ENCODE measurements at regions not wholly inside any gene's neighbourhood (a gene's known extent, or its start where the extent isn't known, plus 50 kb on each side); places are given as distances from the start of the nearest gene placed in this dataset.

DNA sequence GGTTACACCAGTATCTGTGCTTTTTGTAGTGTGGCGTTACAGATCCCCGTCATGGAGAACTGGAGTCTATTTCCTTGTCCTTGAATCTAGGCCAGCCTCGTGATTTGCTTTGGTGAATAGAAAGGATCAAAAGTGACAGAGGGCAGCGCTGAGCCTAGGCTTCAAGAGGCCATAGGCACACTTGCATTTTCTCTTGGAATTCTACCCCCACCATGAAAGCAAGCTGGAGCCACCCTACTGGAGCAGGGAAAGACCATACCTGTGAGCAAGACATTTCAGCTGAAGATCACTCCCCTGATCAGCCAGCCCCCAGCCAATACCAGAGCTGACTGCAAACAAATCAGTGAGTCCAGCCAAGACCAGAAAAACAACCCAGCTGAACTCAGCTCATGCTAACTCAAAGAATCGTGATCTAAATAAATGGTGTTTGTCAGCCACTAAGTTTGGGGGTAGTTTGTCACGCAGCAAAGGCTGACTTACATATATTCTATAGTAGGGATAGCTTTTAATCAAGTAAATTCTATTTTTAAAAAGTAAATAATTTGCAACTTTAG lies 521.9 kb upstream of the TBX3 start:
- Histone ChIP-seq H3K79me2 (ENCODE audit: insufficient read depth, low read length) (no peaks in the 10 kb centered on the region), H3K4me2 (replicated peaks; ENCODE audit: extremely low read depth, low read length, poor library complexity, severe bottlenecking) (no peak overlapping the region), H3K27me3 (ENCODE audit: control insufficient read depth in 2 of 2, insufficient read depth in 2 of 2, low read length in 2 of 2) (no peaks in the 10 kb centered on the region), H3K4me3 (replicated peaks in 1 of 3; ENCODE audit: low read depth in 2 of 3, low read length in 3 of 3) (no peak overlapping the region), H3K9ac (ENCODE audit: insufficient read depth, low read length, poor library complexity, severe bottlenecking) (no peak overlapping the region), H2AFZ (ENCODE audit: insufficient read depth, low read depth, low read length, poor library complexity, severe bottlenecking) (no peak overlapping the region), H3K4me1 (ENCODE audit: control insufficient read depth in 1 of 2, insufficient read depth in 2 of 2, low read length in 2 of 2) (no peaks in the 10 kb centered on the region), H3K36me3 (replicated peaks in 1 of 2; ENCODE audit: control insufficient read depth in 1 of 2, insufficient read depth in 2 of 2, low read length in 2 of 2) (no peaks in the 10 kb centered on the region), H3K9me3 (replicated peaks in 1 of 2; ENCODE audit: control insufficient read depth in 1 of 2, insufficient read depth in 1 of 2, low read length in 2 of 2) (no peaks in the 10 kb centered on the region), H4K20me1 (ENCODE audit: insufficient read depth, low read length) (no peaks in the 10 kb centered on the region), H3K27ac (ENCODE audit: low read depth in 1 of 2, low read length in 2 of 2) (no peak overlapping the region)
- Mint-ChIP-seq H3K27ac (no peak overlapping the region), H3K27me3 (ENCODE audit: low read depth in 3 of 3) (peaks cover 0 to 6% (median 3%) of the 10 kb centered on the region in 3 donors), H3K9me3 (peaks cover 0 to 4% (median 2%) of the 10 kb centered on the region in 7 donors), H3K4me3 (no peak overlapping the region), H3K36me3 (no peaks in the 10 kb centered on the region), H3K4me1 (no peaks in the 10 kb centered on the region)
- no peak for DNase-seq
- intact Hi-C loops (cut with micrococcal nuclease) = no loop called here
- TF ChIP-seq, protein P1, sequence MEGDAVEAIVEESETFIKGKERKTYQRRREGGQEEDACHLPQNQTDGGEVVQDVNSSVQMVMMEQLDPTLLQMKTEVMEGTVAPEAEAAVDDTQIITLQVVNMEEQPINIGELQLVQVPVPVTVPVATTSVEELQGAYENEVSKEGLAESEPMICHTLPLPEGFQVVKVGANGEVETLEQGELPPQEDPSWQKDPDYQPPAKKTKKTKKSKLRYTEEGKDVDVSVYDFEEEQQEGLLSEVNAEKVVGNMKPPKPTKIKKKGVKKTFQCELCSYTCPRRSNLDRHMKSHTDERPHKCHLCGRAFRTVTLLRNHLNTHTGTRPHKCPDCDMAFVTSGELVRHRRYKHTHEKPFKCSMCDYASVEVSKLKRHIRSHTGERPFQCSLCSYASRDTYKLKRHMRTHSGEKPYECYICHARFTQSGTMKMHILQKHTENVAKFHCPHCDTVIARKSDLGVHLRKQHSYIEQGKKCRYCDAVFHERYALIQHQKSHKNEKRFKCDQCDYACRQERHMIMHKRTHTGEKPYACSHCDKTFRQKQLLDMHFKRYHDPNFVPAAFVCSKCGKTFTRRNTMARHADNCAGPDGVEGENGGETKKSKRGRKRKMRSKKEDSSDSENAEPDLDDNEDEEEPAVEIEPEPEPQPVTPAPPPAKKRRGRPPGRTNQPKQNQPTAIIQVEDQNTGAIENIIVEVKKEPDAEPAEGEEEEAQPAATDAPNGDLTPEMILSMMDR (IDR thresholded peaks at IDR 0.05) = no peak
- WGBS (ENCODE audit: insufficient coverage) = no CpG with 5 or more reads among the region's 6 CpGs

DNA sequence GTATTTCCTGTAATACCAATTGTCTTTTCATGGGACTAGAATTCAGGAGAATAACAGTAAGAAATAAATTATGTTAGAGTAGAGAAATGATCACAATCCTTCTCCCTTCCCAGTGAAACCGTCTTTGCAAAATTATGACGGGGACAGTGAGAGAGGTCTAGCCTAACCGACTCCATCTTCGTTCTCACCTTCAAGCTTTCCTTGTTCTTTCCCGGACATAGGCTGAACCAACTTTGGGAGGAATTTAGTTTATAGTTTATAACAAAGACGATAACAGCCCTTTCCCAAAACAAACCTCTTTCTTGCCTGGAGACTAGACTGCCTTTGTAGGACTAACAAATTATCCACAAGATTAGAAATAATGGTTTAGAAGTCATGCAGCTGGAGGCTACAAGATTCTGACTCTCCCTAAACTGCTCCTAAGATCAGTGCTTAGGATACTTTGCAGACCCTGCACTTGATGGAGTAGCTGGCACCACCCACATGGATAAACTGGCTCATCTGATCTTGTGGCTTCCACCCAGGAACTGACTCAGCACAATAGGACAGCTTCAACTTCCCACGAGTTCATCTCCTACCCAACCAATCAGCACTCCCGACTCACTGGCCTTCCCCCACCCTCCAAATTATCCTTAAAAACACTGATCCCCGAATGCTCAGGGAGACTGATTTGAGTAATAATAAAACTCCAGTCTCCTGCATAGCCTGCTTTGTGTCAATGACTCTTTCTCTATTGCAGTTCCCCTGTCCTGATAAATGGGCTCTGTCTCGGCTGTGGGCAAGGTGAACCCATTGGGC lies 521.2 kb upstream of the TBX3 start:
- no peaks in the 10 kb centered on the region for H4K20me1 ChIP-seq (ENCODE audit: insufficient read depth, low read length)
- TF ChIP-seq, protein P1 (IDR thresholded peaks at IDR 0.05) = no peak
- no peak overlapping the region for H3K27ac ChIP-seq (ENCODE audit: low read depth in 1 of 2, low read length in 2 of 2)
- intact Hi-C loops (cut with micrococcal nuclease) = no loop called here
- DNase-seq = no peak
- H3K4me1 ChIP-seq (ENCODE audit: control insufficient read depth in 1 of 2, insufficient read depth in 2 of 2, low read length in 2 of 2) = no peaks in the 10 kb centered on the region
- no peaks in the 10 kb centered on the region for H3K79me2 ChIP-seq (ENCODE audit: insufficient read depth, low read length)
- peaks cover 0 to 6% (median 3%) of the 10 kb centered on the region in 3 donors for H3K27me3 Mint-ChIP-seq (ENCODE audit: low read depth in 3 of 3)
- H3K4me1 Mint-ChIP-seq = no peaks in the 10 kb centered on the region
- no peak overlapping the region for H3K27ac Mint-ChIP-seq
- H3K27me3 ChIP-seq (ENCODE audit: control insufficient read depth in 2 of 2, insufficient read depth in 2 of 2, low read length in 2 of 2) = no peaks in the 10 kb centered on the region
- no peak overlapping the region for H3K4me3 Mint-ChIP-seq
- H3K4me3 ChIP-seq (replicated peaks in 1 of 3; ENCODE audit: low read depth in 2 of 3, low read length in 3 of 3) = no peak overlapping the region
- 0% methylated on average over 1 of the region's 10 CpGs for WGBS (ENCODE audit: insufficient coverage)
- no peak overlapping the region for H3K9ac ChIP-seq (ENCODE audit: insufficient read depth, low read length, poor library complexity, severe bottlenecking)
- no peak overlapping the region for H2AFZ ChIP-seq (ENCODE audit: insufficient read depth, low read depth, low read length, poor library complexity, severe bottlenecking)
- H3K36me3 ChIP-seq (replicated peaks in 1 of 2; ENCODE audit: control insufficient read depth in 1 of 2, insufficient read depth in 2 of 2, low read length in 2 of 2) = no peaks in the 10 kb centered on the region
- peaks cover 0 to 3% (median 2%) of the 10 kb centered on the region in 7 donors for H3K9me3 Mint-ChIP-seq
- no peaks in the 10 kb centered on the region for H3K9me3 ChIP-seq (replicated peaks in 1 of 2; ENCODE audit: control insufficient read depth in 1 of 2, insufficient read depth in 1 of 2, low read length in 2 of 2)
- H3K4me2 ChIP-seq (replicated peaks; ENCODE audit: extremely low read depth, low read length, poor library complexity, severe bottlenecking) = no peak overlapping the region
- H3K36me3 Mint-ChIP-seq = no peaks in the 10 kb centered on the region
